Right ventricle myocardium superior (tissue), 1 donor: ENCODE measurements at regions not wholly inside any gene's neighbourhood (a gene's known extent, or its start where the extent isn't known, plus 50 kb on each side); places are given as distances from the start of the nearest gene placed in this dataset.
"Not testable (repeated sequence)": the region's sequence is repeated elsewhere in the genome, so short reads cannot be mapped to it uniquely, and the experiment has no call there.

Experiments used
- ATAC-seq: fragments of 200-7000 bp; cut with Tn5 transposase; one replicate; pipeline ENCODE4 v1.9.1; 2020; ENCODE audit warnings: mild to moderate bottlenecking; ENCODE audit not compliant: poor library complexity
- DNase-seq: peaks from one replicate; pipeline ENCODE4 v3.0.0-alpha.2; 2020
- intact Hi-C: fragments of 100-400 bp; cut with DNase I; formaldehyde crosslinking; loops from one replicate; pipeline ENCODE4 v1.11.2; 2022
- donor health status: DM: no; HTN: yes; CAD: no; lungs with severe emphysema.

GRCh38 chr5:68834491-68834981 lies 259.3 kb upstream of the SLC30A5 start:
- intact Hi-C loops = no loop called here
- DNase-seq (no peak), ATAC-seq (peak; percentile 43)

DNA sequence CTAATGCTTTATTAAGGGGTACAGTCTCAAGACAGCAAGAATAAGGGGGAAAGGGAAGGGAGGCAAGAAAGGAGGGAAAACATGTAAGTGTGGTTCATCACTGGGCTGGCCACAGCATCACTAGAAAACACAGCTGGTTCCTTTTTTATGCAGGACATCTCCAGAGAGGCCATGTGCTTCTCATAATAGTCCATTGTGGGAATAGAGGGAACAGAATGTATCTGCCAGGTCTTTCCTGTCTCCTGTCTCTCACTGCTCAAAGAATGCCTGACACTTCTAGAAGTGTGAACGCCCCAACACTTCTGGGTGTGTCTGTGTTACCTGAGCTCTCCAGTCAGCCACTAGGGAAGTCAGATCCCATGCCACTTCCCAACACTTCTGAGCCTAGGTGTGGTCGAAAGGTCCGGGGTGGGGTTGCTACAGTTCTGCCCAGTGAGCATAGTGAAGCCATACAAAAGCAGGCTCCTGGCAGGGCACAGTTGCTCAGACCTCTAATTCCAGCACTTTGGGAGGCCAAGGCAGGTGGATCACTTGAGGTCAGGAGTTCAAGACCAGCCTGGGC lies 255.6 kb upstream of the SLC30A5 start:
- intact Hi-C loops = no loop called here
- ATAC-seq = no peak
- DNase-seq = no peak

GRCh38 chr5:68839019-68839552 lies 254.7 kb upstream of the SLC30A5 start:
- DNase-seq (no peak), ATAC-seq (no peak)
- intact Hi-C loops = no loop called here

DNA sequence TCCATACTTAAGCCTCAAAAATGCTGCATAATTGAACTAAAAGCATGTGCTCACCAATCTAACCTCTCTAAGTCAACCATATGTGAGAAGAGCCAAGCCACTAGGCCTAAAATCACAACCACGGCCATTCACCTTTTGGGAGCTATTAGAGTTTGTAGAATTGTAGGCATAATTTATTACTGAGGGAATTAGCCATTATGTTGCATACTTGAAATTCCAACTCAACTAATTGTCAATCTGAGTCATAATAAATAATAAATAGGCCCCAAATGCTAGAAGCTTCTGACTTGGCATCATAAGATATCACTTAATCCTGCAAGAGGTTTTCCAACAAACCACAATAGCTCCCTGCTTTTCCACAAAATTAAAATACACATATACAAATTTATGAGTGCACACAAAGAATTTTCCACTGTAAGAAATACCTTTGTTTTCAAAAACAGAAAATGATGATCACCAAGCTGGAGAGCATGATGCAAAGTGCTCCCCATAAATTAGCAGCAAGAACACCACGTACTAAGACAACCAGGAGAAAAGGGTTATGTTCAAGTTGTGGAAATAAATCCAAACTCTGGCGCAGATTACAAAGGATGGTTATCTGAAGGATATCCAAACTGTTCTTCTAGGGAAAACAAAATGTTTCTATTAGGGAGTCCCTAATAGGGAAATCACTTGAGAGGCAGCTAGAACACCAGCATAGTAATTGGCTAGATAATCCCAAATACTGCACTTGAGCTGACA lies 250.0 kb upstream of the SLC30A5 start:
- intact Hi-C loops = no loop called here
- no peak for ATAC-seq
- no peak for DNase-seq

DNA sequence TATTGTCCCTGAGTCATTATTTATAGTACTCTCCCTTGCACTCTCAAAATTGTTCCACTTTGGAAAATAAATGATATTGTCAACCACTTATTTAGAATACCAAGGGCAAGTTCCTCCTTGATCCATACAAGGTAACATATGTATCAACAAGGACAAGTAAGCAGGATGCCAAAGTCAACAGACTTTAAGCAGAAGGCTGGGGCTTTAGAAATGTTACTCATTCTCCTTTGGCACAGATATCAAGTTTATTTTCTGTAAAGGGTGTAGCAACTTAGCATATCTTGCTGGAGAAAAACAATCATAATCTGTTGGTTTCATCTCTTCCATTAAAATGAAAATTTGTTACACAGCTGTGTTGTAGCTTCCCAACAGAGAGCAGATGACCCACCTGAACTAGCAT lies 248.7 kb upstream of the SLC30A5 start:
- no peak for DNase-seq
- ATAC-seq = no peak
- intact Hi-C loops = no loop called here

DNA sequence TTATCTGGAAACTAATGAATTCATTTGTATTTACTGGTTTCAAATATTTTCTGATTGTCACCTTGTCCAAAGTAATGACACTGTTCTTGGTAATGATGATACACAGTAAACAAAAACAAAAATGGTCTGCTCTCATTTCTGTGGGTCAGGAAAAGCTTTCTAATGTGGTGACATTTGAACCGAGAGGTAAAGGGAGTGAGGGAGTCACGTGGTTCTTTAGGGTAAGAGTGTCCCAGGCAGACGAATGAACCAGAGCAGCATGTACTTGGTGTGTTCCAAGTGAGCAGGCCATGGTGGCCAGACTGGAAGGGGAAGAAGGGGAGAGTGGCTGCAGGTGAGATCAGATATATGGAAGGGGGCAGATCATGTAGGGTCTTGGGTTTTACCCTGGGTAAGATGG lies 247.0 kb upstream of the SLC30A5 start:
- no peak for ATAC-seq
- no peak for DNase-seq
- intact Hi-C loops = no loop called here

DNA sequence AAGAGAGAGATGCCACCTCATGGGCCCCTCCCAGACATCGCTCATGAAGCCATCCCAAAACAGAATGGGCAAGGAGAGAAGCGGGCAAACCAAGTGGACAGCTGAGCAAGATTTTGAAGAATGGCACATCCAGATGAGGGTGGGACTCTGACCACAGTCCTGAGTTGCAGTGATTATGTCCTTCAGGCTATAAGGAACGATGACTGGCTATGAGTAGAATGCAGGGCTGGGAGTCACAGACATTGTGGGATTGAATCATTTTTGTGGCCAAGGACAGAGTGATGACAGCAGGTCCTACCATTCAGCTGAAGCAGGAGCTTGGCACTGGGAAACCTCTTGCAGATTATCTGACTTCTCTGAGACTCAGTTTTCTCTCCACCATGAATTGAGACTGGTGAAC lies 245.7 kb upstream of the SLC30A5 start:
- intact Hi-C loops = no loop called here
- ATAC-seq (no peak), DNase-seq (no peak)

- DNase-seq (no peak), ATAC-seq (no peak)
- intact Hi-C loops = no loop called here
Observed at GRCh38 chr5:68849103-68849502, 244.7 kb upstream of the SLC30A5 start.

- intact Hi-C loops = no loop called here
- DNase-seq (no peak), ATAC-seq (no peak)
Observed at GRCh38 chr5:68849906-68850305, 243.9 kb upstream of the SLC30A5 start.

DNA sequence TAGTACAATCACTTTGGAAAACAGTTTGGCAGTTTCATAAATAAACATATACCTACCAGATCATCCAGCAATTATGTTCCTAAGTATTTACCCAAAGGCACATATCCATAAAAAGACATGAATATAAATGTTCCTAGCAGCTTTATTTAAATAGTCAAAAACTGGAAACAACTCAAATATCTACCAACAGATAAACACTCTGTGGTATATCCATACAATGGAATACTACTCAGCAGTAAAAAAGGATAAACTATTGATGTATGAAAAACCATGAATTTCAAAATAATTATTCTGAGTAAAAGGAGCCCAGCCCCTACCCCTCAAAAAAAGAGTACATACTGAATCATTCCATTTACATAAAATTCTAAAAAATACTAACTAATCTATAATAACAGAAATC lies 232.7 kb upstream of the SLC30A5 start:
- DNase-seq = no peak
- intact Hi-C loops = no loop called here
- ATAC-seq = no peak

GRCh38 chr5:68862560-68862959 lies 231.3 kb upstream of the SLC30A5 start:
- ATAC-seq = no peak
- intact Hi-C loops = no loop called here
- DNase-seq = no peak

DNA sequence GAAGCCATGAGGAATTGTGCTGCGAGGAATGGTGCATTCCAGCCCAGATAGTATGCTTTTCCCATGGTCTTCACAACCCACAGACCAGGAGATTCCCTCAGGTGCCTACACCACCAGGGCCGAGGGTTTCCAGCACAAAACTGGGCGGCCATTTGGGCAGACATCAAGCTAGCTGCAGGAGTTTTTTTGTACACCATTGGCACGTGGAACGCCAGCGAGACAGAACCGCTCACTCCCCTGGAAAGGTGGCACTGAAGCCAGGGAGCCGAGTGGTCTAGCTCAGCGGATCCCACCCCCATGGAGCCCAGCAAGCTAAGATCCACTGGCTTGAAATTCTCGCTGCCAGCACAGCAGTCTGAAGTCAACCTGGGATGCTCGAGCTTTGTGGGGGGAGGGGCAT lies 228.6 kb upstream of the SLC30A5 start:
- ATAC-seq, intact Hi-C loops, DNase-seq: not testable (repeated sequence)

- ATAC-seq (no peak), DNase-seq (no peak)
- intact Hi-C loops = no loop called here
Observed at GRCh38 chr5:68872088-68872839, 221.6 kb upstream of the SLC30A5 start.

- intact Hi-C loops = no loop called here
- ATAC-seq (no peak), DNase-seq (no peak)
Observed at GRCh38 chr5:68873198-68873597, 220.6 kb upstream of the SLC30A5 start.

GRCh38 chr5:68875351-68875750 lies 218.5 kb upstream of the SLC30A5 start:
- ATAC-seq (no peak), DNase-seq (no peak)
- intact Hi-C loops = no loop called here

GRCh38 chr5:68883436-68883835 lies 210.4 kb upstream of the SLC30A5 start:
- intact Hi-C loops = no loop called here
- ATAC-seq (no peak), DNase-seq (no peak)

DNA sequence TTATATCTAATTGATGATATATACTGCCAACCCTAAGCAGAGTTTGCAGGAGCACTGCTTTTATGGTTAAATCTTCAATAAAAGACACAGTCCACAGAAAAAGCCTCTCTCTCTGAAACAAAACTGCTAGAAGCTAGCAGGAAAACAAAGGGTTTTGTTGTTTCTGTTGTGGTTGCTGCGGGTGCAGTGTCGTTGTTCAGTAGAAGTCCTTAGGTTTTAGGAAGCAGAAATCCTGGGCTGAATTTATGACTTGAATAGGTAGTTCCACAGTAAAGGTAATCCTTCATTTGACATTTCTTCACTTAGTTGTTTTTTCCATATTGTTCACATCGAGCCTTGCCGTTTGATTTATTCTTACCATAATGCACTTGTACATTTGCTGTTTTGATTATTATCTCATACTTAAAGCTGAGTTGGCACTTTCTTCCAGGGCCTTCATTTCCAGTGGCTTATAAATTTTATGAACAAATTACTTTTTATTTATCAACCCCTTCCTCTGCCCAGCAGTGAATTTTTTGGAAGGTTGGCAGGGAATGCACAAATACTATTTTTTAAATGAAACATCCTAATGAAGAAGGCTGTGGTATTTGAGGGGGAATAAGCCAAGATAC lies 209.6 kb upstream of the SLC30A5 start:
- intact Hi-C loops = no loop called here
- no peak for DNase-seq
- ATAC-seq = no peak

DNA sequence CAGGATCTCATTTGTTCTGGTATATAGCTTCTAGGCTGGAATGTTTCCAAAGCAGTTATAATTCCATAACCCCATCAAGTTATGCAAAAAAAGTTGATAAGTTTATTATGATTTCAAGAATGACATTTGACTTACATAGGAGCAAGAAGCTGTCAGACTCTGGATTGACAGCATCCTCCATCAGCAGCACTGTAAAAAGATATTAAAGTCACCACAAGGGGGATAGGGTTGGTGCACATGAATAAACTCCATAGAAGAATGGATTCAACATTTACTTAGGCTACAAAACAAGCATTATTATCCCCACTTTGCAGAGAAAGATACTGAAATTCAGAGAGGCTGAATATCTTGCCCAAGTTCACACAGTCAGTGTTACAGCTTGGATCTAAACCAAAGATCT lies 208.9 kb upstream of the SLC30A5 start:
- DNase-seq (no peak), ATAC-seq (no peak)
- intact Hi-C loops = no loop called here

GRCh38 chr5:68886814-68887213 lies 207.0 kb upstream of the SLC30A5 start:
- intact Hi-C loops = no loop called here
- ATAC-seq = no peak

More at GRCh38 chr5:68886814-68887213, 207.0 kb upstream of the SLC30A5 start:
- DNase-seq = no peak
